Mammary epithelial cell (primary cell): ENCODE measurements at regions not wholly inside any gene's neighbourhood (a gene's known extent, or its start where the extent isn't known, plus 50 kb on each side); places are given as distances from the start of the nearest gene placed in this dataset.

Experiments
- EZH2 ChIP-seq: IDR thresholded peaks from 2 replicates; pipeline ENCODE4 v1.6.1; 2012; ENCODE audit warnings: low read length, inconsistent platforms, borderline replicate concordance
- TF ChIP-seq, protein P1 (sequence below), 2 donors: IDR thresholded peaks in 1 of 2; conservative IDR thresholded peaks in 1 of 2; 2 replicates each; pipeline ENCODE4 v1.5.1; 2011 to 2012; ENCODE audit warnings: inconsistent platforms in 2 of 2, low read length in 2 of 2, mild to moderate bottlenecking in 2 of 2, control low read depth in 1 of 2, low read depth in 1 of 2; ENCODE audit not compliant: insufficient read depth in 1 of 2; ENCODE audit errors: extremely low read depth in 1 of 2

DNA sequence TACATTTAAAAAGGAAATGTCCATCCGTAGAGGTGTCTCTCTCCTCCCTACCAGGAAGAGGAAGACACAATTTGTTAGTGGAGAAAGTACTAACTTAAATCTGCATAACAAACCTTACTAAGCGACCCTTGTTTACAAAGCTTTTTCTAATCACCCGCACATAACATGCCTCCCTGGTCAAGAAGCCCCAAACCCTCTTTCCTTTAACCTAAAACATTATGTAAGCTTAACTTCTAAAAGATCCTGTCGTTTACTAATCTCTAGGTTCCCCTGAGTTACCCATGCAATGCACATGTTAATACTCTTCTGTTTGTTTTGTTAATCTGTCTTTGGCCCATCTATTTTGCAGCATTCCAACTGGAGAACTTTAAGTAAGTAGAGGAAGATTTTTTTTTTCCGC lies 630.3 kb upstream of the NRXN1 start:
- TF ChIP-seq EZH2, result no peak
- TF ChIP-seq, protein P1, sequence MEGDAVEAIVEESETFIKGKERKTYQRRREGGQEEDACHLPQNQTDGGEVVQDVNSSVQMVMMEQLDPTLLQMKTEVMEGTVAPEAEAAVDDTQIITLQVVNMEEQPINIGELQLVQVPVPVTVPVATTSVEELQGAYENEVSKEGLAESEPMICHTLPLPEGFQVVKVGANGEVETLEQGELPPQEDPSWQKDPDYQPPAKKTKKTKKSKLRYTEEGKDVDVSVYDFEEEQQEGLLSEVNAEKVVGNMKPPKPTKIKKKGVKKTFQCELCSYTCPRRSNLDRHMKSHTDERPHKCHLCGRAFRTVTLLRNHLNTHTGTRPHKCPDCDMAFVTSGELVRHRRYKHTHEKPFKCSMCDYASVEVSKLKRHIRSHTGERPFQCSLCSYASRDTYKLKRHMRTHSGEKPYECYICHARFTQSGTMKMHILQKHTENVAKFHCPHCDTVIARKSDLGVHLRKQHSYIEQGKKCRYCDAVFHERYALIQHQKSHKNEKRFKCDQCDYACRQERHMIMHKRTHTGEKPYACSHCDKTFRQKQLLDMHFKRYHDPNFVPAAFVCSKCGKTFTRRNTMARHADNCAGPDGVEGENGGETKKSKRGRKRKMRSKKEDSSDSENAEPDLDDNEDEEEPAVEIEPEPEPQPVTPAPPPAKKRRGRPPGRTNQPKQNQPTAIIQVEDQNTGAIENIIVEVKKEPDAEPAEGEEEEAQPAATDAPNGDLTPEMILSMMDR (conservative IDR thresholded peaks at IDR 0.05 in 1 of 2, IDR thresholded peaks at IDR 0.05 in 1 of 2; ENCODE audit: extremely low read depth in 1 of 2, insufficient read depth in 1 of 2, low read depth in 1 of 2, low read length in 2 of 2), result no peak
